Choroid plexus epithelial cell (primary cell): ENCODE measurements at regions not wholly inside any gene's neighbourhood (a gene's known extent, or its start where the extent isn't known, plus 50 kb on each side); places are given as distances from the start of the nearest gene placed in this dataset.

ENCODE experiments used
- DNase-seq: peaks from one replicate; pipeline ENCODE4 v3.0.0-alpha.2; 2010; ENCODE audit warnings: low read depth
- H3K4me3 ChIP-seq: 2 replicates; pipeline ENCODE4 v1.5.1; 2011; ENCODE audit warnings: low read depth, mild to moderate bottlenecking, control low read depth, low read length, moderate library complexity
- TF ChIP-seq, protein P1 (sequence below): conservative IDR thresholded peaks from 2 replicates; pipeline ENCODE4 v1.5.1; 2011; ENCODE audit warnings: low read depth, mild to moderate bottlenecking, control low read depth, inconsistent platforms, low read length, moderate library complexity

DNA sequence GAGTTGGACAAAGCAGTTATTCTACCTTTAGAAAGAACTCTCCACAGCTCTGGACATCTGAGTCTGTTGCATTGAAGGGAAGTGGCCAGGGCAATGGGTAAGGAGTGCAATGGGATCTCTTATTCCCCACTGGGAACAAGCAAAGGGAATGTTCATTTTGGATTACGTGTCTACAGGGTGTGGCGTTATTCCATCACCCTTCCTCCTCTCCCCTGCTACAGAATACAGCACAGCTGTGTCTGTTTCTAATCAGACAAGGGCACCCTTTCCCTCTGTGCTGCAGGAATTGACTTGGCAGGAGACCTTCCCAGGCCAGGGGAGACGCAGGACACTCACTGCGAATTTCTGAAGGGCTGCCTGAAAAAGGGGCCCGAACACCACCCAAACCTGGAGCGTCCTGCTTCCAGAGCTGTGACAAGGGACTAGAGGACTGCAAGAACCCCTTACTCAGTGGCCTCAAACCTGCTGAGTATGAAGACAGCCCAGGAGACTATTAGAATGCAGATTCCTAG lies 163.6 kb upstream of the RAB4A start:
- no peak overlapping the region for H3K4me3 ChIP-seq
- no peak for DNase-seq
- TF ChIP-seq, protein P1, sequence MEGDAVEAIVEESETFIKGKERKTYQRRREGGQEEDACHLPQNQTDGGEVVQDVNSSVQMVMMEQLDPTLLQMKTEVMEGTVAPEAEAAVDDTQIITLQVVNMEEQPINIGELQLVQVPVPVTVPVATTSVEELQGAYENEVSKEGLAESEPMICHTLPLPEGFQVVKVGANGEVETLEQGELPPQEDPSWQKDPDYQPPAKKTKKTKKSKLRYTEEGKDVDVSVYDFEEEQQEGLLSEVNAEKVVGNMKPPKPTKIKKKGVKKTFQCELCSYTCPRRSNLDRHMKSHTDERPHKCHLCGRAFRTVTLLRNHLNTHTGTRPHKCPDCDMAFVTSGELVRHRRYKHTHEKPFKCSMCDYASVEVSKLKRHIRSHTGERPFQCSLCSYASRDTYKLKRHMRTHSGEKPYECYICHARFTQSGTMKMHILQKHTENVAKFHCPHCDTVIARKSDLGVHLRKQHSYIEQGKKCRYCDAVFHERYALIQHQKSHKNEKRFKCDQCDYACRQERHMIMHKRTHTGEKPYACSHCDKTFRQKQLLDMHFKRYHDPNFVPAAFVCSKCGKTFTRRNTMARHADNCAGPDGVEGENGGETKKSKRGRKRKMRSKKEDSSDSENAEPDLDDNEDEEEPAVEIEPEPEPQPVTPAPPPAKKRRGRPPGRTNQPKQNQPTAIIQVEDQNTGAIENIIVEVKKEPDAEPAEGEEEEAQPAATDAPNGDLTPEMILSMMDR = no peak

DNA sequence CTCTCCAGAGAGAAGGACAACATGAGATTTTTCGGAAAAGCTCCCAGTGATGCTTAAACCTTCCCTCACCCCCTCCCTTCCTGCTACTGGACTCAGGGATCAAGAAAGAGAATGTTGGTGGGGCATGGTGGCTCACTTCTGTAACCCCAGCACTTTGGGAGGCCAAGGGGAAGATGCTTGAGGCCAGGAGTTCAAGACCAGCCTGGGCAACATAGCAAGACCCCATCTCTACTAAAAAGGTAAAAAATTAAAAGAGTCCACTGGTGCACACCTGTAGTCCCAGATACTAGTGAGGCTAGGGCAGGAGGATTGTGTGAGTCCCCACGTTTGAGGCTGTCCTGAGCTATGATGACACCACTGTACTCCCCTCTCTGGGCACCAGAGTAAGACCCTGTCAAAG lies 162.9 kb upstream of the RAB4A start:
- H3K4me3 ChIP-seq = no peak overlapping the region
- TF ChIP-seq, protein P1 = no peak
- DNase-seq = no peak

DNA sequence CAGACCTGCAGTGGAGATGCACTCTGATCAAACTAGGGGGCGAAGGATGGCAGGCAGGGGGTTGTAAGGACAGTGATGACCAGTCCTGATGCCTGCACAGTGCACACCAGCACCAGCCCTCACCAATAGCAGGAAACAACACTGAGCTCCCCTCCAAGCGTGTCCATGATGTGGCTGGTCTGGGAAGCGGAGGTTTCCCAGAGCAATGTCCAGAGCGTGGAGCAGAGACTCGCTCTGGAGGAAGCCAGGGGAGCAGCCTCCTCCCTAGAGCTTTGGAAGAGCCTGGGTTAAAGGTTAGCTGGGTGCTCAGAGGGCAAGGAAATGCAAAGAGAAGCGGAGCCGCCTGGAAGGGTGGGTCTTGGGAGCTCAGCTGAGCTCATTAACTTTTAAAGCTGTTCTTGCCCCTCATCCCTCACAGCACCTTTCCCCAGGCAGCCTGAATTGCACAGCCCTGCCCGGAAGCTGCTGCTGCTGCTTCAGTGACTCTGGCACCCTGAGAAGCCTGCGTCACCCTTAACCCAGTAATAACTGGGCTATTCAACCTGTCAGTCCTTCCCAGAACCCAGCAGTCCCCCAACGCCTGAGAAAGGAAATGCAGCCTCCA lies 162.2 kb upstream of the RAB4A start:
- TF ChIP-seq, protein P1 = no peak
- DNase-seq = no peak
- H3K4me3 ChIP-seq = no peak overlapping the region

DNA sequence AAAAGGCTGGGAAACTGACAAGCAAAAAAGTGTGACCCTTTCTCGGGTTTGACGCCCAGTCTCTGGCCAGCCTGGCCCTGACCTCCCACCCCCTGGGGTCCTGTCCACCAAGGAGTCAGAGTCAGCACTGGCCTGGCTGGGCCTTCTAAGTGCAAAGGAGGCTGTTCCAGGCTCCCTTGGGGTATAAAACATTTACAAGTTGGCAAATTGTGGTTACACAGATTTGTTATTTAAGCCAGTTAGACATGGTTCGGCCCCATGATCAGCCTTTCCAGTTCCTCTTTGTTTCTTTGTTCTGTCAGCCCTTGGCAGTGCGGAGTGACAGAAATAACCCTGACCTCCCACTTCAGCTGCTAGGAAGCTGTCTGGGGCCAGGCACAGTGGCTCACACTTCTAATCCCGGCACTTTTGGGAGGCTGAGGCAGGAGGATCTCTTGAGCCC lies 161.6 kb upstream of the RAB4A start:
- TF ChIP-seq, protein P1 = no peak
- H3K4me3 ChIP-seq = no peak overlapping the region
- DNase-seq = no peak

DNA sequence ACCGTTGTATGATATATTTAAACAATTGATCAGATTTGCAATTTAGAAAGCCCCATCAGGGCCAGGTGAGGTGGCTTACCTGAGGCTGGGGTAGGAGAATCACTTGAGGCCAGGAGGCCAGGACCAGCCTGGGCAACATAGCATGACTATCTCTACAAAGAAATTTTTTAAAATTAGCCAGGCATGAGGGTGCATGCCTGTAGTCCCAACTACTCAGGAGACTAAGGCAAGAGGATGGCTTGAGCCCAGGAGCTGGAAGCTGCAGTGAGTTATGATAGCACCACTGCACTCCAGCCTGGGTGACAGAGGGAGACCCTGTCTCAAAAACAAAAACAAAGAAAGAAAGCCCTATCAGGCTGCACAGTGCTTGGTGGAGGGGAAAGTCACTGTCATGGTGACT lies 159.9 kb upstream of the RAB4A start:
- DNase-seq = no peak
- TF ChIP-seq, protein P1 = no peak
- no peak overlapping the region for H3K4me3 ChIP-seq

DNA sequence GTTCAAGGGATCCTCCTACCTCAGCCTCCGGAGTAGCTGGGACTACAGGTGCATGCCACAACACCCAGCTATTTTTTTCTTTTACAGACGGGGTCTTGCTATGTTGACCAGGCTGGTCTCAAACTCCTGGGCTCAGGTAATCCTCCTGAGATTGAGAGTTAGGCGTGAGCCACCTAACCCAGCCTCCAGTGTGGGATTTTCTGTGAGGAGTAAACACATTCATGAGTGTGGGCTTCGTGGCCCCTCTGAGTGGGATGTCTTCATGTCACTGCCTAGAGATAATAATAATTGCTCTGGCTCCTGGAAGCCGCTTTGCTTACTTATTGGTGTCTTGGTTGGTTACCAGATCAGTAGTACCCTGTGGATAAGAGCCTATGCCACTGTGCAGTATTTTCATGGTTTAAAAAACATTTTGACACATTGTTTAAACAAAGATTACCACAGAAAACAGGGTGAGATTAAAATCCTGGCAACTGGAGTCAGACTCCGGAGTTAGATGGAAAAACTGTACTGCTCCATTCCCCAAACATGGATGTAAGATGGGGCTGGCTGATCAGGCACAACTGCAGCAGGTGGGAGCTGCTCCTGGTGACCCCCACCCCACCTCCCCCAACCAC lies 159.1 kb upstream of the RAB4A start:
- TF ChIP-seq, protein P1 = no peak
- DNase-seq = peak; percentile 22
- H3K4me3 ChIP-seq = no peak overlapping the region
